ENCODE measurements at regions not wholly inside any gene's neighbourhood (a gene's known extent, or its start where the extent isn't known, plus 50 kb on each side); places are given as distances from the start of the nearest gene placed in this dataset.
A peak's percentile ranks its signal among the peaks of the same experiment; 100 is the strongest.

GRCh38 chr17:33778505-33779233 lies 476.4 kb upstream of the CCL2 start:
- DNase-seq (ENCODE audit: low spot score) = no peak
- ATAC-seq = no peak
- intact Hi-C loops (cut with DNase I) = no loop called here

DNA sequence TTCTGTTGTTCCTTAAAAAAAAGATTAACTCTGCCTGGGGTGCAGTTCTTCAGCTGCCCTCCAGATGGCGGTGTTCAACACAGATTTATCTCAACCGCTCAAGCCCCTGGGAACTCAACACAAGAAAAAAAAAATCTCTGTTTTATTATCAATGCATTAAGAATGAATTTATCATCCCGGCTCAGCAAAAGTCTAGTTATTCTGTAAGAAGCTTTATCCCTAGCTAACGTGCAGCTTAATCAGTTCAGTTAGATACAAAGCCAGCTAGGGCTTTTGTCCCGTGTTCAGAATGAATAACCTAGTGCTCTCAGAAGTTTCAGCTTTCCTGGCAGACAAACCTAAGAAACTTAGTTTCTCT lies 475.9 kb upstream of the CCL2 start:
- intact Hi-C loops (cut with DNase I) = no loop called here
- peak; percentile 65 for DNase-seq (ENCODE audit: low spot score)
- ATAC-seq = peak; percentile 53

GRCh38 chr17:33785281-33785680 lies 469.8 kb upstream of the CCL2 start:
- intact Hi-C loops (cut with DNase I) = no loop called here
- ATAC-seq = no peak

GRCh38 chr17:33786478-33786877 lies 468.6 kb upstream of the CCL2 start:
- no peak for ATAC-seq
- intact Hi-C loops (cut with DNase I) = no loop called here
- DNase-seq (ENCODE audit: low spot score) = no peak

More at GRCh38 chr17:33785281-33785680, 469.8 kb upstream of the CCL2 start:
- no peak for DNase-seq (ENCODE audit: low spot score)

GRCh38 chr17:33789658-33790057 lies 465.4 kb upstream of the CCL2 start:
- no peak for ATAC-seq
- intact Hi-C loops (cut with DNase I) = no loop called here
- DNase-seq (ENCODE audit: low spot score) = no peak

GRCh38 chr17:33797181-33797580 lies 457.9 kb upstream of the CCL2 start:
- ATAC-seq = no peak
- intact Hi-C loops (cut with DNase I) = no loop called here
- DNase-seq (ENCODE audit: low spot score) = no peak

DNA sequence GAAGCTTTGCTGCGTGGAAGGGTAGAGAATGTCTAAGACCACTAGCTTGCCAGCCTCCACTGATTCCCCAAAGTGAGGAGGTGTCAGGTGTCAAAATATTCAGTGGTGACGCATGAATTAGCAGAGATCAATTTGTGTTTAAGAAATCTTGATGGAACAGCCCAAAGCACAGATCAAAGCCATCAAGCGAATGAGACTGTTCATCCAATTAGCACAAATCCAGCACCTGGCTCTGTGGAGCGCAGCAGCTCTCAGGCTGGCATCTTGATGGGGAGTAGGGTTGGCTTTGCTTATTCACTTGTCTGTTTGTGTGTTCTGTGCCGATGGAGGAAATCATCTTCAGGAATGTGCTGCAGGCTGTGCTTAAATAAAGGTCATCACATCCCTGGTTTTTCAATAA lies 456.8 kb upstream of the CCL2 start:
- intact Hi-C loops (cut with DNase I) = no loop called here
- DNase-seq (ENCODE audit: low spot score) = no peak
- ATAC-seq = no peak

DNA sequence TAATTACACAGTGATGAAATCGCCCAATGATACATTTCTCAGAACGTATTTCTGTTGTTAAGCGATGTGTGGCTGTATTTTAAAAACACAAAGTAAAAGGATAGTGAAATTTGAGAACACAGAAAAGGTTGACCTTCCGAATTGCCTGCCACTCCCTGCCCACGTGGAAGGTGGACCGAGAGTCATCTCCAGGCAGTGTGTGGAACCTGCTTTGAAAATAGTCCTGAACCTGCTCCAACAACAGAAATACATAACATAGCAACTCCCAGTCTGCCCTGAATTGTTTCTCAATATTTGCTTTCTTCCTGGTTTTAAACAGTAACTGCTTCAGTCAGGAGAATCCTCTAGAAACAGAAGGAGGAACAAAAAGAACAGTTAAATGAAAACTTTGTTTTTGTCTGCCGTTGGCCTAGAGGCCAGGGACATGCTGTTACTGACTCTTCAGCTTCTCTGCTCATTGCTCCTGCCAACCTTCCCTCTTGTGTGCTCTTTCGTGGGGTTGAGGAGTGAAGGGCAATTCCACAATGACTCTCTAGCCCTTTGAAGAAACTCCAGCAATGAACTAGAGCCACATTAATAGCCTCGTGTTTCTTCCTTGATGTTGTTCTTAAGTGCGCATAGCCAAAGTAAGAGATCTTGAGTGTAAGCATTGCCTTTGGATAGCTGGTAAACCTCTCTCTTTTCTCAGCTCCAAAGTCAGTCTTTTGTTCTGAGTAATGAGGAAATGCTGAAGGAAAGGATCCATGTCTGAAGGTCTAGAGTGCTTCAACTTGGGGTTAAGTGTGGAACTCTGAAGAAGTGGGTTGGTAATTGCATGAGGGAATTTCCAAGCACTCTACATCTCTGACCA lies 452.5 kb upstream of the CCL2 start:
- ATAC-seq = peak; percentile 26

DNA sequence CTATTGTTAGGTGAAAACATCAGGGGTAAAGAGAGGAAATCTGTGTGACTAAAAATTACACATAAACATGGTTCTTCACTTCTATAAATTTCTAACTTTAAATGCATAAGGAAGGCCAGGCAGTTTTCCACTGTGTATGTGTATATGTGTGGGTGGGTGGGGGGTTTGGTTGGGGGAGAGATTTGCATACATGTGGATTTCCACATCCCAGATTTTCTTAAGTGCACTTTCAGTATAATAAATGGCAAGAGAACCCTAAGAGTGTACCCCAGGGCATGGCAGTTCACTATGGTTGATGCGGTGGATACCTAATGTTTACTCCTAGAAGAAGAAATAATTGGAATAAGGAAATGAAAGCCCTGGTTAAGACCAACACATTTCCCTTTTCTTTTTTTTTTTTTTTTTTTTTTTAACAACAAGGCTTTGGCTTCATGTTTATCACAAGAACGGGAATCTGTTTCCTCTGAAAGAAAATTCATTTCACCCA lies 451.8 kb upstream of the CCL2 start:
- DNase-seq (ENCODE audit: low spot score) (no peak), ATAC-seq (no peak)
- intact Hi-C loops (cut with DNase I) = no loop called here

More for the DNA sequence above, 452.5 kb upstream of the CCL2 start:
- intact Hi-C loops (cut with DNase I) = no loop called here
- DNase-seq (ENCODE audit: low spot score) = no peak

- no peak for ATAC-seq
- DNase-seq (ENCODE audit: low spot score) = no peak
- intact Hi-C loops (cut with DNase I) = no loop called here
Measured at GRCh38 chr17:33803686-33804085, 451.4 kb upstream of the CCL2 start.

DNA sequence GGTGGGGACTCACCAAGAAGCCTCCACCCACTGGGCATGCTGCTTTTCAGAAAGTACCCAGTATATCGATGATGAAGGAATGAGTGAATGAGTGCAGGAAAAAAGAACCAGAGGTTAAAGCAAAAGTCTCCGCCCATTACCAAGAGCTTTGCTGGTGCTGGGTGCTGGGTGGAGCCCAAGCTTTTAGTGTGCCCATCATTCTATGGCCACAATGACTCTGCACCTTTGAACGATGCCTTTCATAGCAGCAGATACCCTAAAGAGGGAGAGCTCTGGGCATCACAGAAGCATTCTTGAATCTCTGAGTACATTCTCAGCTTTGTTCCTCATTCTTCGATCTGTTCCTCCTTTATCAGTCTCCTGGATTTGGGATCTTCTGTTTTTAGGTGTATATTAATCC lies 450.7 kb upstream of the CCL2 start:
- intact Hi-C loops (cut with DNase I) = no loop called here
- ATAC-seq (no peak), DNase-seq (ENCODE audit: low spot score) (no peak)

- ATAC-seq = no peak
- DNase-seq (ENCODE audit: low spot score) = no peak
- intact Hi-C loops (cut with DNase I) = no loop called here
Measured at GRCh38 chr17:33806631-33807030, 448.5 kb upstream of the CCL2 start.

GRCh38 chr17:33809748-33810147 lies 445.3 kb upstream of the CCL2 start:
- intact Hi-C loops (cut with DNase I) = no loop called here
- no peak for DNase-seq (ENCODE audit: low spot score)

GRCh38 chr17:33811004-33811760 lies 443.9 kb upstream of the CCL2 start:
- intact Hi-C loops (cut with DNase I) = no loop called here
- no peak for ATAC-seq
- no peak for DNase-seq (ENCODE audit: low spot score)

More at GRCh38 chr17:33809748-33810147, 445.3 kb upstream of the CCL2 start:
- ATAC-seq = no peak

DNA sequence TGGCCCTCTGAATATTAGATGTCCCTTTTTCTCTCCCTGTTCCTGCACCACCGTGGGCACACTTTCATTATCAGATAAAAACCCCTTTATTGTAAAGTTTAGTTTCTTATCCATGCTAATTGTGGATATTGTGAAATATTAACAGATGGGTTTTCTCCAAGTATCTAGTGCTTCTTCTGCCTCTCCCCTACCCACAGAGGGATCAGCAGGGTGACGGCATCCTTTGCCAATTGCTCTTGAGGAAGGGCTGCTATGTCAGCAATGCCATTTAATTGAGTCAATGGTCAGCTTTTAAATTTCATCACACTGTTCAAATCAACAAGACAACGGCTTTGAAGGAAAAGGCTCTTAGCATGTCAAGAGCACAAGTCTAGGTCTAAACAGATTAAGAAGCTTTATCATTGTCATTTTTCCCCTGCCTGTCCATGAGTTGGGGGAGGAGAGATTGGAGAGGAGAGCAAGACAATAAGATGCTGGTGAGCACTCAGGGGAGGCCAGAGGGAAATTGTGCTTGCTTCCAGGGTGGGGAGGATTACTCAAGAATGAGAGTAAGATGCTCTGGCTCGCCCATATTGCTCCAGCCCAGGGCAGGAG lies 443.0 kb upstream of the CCL2 start:
- ATAC-seq (no peak), DNase-seq (ENCODE audit: low spot score) (no peak)
- intact Hi-C loops (cut with DNase I) = no loop called here

GRCh38 chr17:33814852-33815251 lies 440.2 kb upstream of the CCL2 start:
- no peak for DNase-seq (ENCODE audit: low spot score)
- intact Hi-C loops (cut with DNase I) = no loop called here
- no peak for ATAC-seq

DNA sequence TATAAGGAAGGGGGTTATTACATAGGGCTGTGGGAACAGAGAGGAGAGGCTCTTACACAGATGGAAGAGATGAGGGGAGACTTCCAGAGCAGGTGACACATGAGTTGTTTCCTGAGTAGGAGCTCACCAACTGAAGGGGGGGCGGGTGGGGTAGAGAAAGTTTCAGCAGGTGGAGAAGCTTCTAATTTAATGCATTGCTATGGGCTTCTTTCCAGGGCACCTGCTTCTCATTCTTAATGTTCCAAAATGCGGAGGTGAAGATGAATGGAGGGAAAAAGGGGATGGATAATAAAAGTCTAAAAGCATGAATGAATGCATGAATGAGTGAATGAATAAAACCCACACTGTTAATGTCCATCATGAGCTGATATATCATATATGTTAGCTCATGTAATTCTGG lies 439.0 kb upstream of the CCL2 start:
- intact Hi-C loops (cut with DNase I) = no loop called here
- no peak for DNase-seq (ENCODE audit: low spot score)
- no peak for ATAC-seq

DNA sequence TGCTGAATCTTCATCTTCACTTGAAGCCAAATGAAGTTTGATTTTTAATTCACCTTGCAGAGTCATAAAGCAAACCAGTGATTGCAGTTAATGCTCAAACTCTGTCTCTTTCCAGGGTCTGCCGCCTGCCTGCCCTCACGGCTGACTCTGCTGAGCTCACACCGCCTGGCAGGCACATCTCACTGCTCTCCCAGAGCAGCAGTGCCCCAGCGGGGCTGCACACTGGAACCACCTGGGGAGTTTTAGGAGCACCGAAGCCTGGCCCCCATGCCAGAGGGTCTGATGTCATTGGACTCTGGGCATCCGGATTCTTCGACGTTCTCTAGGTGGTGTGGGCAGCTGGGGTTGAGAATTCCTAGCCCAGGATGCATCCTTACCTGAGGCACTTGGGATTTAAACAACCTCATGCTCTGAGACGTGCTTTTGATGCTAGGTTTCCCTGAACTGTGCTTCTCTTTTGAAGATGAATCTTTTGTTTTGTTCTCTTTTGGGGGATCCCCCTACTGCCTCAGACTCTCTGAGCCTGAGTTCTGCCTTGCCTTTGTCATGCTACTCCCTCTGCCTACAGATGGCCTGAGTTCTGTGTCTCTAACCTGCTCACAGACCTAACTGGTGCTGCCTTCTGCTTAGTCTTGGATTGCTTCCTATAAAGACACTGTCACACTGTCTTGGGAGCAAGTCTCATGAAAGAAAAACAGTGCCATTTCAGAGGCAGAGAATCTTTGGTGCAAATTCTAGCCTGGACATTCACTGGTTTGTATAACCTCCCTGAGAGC lies 438.1 kb upstream of the CCL2 start:
- intact Hi-C loops (cut with DNase I) = no loop called here
- ATAC-seq (no peak), DNase-seq (ENCODE audit: low spot score) (no peak)

DNA sequence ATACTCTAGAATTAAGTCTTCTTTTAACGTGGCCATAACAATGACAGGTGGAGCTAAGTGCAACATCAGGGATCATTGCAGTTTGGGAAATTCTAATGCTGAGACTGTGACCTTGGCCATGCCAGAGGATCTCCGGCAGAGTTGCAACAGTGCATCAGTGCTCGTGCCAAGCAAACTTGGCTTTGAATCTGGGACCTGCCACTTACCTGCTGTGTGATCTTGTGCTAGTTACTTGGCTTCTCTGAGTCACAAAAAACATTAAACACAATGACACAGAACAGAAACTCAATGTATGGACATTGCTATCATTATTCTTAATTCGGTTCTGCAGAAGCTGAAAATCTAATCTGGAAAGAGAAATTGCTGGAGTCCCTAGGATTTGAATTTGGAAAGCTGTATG lies 435.5 kb upstream of the CCL2 start:
- ATAC-seq (no peak), DNase-seq (ENCODE audit: low spot score) (no peak)
- intact Hi-C loops (cut with DNase I) = no loop called here
